ENCODE measurements at regions not wholly inside any gene's neighbourhood (a gene's known extent, or its start where the extent isn't known, plus 50 kb on each side); places are given as distances from the start of the nearest gene placed in this dataset.
"Not testable (repeated sequence)": the region's sequence is repeated elsewhere in the genome, so short reads cannot be mapped to it uniquely, and the experiment has no call there.

DNA sequence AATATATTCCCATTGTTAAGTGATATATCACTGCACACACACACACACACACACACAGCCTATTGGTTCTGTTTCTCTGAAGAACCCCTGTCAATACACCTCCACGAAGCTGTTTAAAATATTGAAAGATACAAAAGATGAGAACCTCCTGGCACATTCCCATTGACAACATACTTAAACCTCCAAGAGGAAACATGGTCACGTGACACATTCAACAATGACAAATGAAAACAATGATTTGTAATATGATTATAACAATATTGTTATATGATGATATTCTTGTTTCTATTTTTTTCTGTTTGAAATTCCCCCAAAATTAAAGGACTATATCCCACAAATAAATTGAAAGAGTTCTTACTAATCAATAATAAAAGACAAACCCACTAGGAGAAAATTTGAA is 1344.9 kb downstream of the BRD1 start:
- no peak for DNase-seq (ENCODE audit: low spot score)

DNA sequence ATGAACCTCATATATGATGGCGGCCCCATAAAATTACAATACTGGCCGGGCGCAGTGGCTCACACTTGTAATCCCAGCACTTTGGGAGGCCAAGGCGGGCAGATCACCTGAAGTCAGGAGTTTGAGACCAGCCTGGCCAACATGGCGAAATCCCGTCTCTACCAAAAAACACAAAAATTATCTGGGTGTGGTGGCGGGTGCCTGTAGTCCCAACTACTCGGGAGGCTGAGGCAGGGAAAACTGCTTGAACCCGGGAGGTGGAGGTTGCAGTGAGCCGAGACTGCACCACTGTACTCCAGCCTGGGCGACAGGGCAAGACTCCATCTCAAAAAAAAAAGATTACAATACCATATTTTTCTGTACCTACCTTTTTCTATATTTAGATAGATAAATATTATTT is 1345.5 kb downstream of the BRD1 start:
- DNase-seq (ENCODE audit: low spot score): not testable (repeated sequence)

DNA sequence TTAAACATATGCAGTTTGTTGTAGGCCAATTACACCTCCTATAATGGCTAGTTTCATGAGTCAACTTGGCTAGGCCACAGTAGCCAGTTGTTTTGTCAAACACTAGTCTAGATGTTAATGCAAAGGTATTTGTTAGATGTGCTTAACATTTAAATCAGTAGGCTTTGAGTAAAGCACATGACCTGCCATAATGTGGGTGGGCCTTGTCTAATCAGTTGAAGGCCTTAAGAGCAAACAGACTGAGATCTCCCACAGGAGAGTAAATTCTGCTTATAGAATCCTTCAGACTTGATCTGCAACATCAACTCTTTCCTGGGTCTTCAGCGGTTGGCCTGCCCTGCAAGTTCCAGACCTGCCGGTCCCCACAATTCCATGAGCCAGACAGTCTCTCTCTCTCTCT is 1345.9 kb downstream of the BRD1 start:
- no peak for DNase-seq (ENCODE audit: low spot score)

DNA sequence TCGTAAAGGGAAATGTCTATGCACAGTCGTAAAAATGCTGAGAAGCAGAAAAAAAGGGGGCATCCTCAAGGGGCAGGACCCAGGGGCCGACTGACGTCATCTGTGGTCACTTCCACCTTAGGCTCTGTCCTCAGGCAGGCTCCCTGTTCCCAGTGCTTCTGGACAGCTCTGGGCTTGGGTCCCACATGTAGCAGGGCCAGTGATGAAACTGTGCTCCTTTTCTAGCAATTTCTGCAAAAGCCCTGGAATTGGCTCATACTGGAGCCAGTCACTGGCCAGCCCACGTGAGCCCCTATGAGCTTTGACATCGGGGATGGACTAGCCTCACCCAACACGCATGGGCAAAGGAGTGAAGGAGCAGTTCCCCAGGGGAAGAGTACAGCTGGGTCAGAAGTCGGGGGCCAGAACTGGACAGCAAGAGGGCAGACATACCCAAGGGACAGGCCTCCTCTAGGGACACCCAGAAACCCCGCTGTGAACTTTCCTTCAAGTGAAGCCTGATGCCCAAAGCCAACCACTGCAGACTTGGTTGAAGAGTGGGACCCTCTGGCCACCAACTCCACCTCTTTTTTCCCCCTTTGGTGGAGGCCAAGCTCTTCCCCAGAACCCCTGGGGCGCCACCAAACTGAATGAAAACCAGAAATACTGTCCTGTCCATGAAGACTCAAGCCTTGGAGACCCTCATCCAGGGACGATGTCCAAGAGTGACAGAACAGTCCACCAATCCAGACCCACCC is 1349.0 kb downstream of the BRD1 start:
- no peak for DNase-seq (ENCODE audit: low spot score)

DNA sequence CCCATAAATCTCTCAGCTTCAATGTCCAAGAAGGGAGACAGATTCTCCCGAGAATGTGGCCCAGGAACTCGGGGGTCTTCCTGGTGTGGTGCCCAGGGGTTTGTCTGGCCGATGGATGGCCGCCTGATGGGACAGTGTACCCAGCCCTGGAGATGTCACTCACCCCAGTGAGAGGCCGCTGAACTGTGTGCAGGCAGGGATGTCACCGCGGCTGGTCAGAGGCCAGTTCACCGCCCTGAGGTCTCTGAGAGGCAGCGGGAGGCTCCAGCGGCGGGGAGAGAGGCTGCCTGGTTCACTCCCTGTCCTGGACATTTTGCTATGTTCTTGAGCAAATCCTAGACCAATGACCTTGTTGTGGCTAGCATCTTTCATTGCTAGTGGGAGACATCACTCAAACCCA is 1349.5 kb downstream of the BRD1 start:
- no peak for DNase-seq (ENCODE audit: low spot score)

DNA sequence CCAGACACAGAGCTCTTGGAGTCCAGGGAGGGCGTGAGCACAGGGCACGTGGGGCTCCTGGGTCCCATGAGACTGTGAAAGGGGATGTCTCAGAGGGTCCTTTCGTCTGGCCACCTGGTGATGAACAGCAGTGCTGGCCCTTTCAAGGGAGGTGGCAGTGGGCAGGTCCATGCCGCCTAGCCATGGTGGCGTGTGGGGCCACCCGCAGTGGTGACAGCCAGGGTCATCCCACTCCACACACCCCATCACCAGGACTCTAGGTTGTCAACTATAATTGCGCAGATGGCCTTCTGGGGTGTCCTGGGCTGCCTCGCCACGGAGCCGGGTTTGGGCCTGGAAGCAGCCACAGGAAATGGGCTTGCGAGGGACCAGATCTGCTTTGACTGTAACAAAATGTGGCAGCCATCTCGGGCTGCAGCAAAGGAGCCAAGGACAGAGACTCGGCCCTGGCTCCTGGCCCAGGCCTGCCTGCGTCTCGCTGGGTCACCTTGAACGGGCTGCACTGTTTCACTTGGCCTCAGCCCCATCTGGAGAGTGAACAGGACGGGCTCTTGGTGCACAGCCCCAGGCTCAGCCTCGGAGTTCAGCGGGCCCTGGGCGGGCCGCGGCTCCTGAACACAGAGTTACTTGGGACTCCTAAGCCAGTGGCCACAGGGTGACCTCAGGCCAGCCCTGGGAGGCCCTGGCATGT is 1350.5 kb downstream of the BRD1 start:
- no peak for DNase-seq (ENCODE audit: low spot score)

DNA sequence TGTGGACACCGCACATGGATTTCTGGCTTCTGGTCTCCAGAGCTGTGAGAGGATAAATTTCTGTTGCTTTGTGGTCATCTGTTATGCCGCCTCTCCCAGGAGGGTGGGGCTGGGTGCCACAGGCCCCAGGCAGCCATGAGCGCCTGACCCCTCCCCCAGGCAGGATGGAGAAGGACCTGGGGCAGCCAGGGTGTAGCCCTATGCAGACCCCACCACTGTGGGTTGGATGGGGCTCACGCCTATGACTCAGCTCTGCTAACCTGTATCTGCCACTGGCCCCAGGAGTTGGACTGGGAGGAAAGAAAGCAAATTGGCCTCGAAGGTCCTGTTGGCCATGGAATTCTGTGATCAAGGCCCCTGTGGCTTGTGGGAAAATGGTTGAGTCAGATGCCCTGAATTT is 1351.1 kb downstream of the BRD1 start:
- no peak for DNase-seq (ENCODE audit: low spot score)

DNA sequence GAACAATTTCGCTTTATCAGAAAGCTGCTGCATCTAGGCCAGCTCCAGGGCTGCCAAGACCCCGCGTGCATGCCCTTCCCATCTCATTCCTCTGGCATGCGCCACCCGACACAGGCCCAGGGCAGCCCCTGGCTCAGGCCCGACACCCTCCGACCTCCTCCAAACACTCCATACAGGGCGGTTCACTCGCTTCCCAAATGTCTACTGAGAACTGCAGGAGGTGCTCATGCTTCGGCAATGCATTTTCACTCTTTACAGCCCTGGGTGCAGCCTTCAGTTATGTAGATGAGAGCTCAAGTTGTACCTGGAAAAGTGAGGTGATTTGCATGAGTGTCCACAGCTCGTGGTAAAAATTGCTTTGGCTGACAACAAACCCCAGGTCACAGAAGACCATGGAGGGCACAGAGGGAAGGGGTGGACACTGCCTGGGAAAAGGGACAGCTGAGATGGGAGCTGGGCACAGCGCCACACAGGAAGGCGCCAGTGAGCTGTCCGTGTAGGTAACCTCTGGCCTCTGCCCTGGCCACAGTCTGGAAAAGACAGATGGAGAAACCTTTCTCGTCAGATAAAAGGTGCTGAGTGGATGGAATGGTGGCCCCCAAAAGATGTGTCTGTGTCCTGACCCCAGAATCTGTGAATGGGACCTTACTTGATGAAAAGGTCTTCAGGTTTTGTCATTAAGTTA is 1351.9 kb downstream of the BRD1 start:
- DNase-seq (ENCODE audit: low spot score): no peak

DNA sequence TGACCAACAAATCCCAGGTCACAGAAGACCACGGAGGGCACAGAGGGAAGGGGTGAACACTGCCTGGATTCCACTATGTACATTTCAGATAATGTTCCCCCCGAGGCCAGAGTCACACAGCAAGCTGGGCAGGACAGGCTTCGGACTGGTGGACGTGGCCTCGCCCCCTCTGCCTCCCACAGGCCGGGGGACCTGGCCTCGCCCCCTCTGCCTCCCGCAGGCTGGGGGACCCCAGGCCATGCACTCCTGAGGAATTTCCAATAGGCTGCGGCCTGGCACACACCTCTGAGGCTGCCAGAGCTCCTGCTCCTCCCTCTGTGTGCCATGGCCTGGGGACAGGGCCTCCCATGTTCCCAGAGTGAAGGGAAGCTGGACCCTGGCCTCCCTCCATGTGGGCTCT is 1352.8 kb downstream of the BRD1 start:
- no peak for DNase-seq (ENCODE audit: low spot score)

DNA sequence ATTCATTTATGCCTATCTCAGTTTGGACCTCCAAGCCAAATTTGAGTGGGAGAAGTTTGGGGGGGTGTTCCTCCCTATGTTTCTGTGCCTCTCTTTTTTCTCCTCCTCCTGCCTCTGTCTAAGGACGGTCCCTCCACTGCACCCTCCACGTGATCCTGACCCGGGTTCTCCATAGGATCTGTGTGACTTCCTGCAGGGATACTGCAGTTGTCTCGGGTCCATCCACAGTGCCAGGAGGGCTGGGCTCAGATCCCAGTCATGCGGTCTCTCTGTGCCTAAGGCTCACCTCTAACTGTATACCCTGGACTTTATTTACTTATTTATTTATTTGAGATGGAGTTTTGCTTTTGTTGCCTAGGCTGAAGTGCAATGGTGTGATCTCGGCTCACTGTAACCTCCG is 1354.5 kb downstream of the BRD1 start:
- no peak for DNase-seq (ENCODE audit: low spot score)

DNA sequence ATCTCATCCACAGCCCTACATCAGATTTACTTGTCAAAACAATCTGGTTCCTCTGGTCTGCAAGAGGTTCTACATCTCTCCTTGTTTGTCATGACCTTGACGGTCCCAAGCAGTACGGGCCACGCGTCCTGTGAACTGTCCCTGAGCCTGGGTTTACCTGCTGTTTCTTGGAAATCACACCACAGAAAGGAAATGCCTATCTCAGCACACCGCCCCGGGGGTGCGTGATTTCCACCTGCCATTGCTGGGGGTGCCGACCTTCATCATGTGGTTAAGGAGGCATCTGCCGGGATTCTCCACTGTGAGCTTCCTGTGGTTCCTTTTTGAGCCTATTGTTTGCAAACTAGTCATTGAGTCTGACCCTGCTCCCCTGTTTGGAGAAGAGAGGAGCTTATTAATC is 1363.4 kb downstream of the BRD1 start:
- no peak for DNase-seq (ENCODE audit: low spot score)

DNA sequence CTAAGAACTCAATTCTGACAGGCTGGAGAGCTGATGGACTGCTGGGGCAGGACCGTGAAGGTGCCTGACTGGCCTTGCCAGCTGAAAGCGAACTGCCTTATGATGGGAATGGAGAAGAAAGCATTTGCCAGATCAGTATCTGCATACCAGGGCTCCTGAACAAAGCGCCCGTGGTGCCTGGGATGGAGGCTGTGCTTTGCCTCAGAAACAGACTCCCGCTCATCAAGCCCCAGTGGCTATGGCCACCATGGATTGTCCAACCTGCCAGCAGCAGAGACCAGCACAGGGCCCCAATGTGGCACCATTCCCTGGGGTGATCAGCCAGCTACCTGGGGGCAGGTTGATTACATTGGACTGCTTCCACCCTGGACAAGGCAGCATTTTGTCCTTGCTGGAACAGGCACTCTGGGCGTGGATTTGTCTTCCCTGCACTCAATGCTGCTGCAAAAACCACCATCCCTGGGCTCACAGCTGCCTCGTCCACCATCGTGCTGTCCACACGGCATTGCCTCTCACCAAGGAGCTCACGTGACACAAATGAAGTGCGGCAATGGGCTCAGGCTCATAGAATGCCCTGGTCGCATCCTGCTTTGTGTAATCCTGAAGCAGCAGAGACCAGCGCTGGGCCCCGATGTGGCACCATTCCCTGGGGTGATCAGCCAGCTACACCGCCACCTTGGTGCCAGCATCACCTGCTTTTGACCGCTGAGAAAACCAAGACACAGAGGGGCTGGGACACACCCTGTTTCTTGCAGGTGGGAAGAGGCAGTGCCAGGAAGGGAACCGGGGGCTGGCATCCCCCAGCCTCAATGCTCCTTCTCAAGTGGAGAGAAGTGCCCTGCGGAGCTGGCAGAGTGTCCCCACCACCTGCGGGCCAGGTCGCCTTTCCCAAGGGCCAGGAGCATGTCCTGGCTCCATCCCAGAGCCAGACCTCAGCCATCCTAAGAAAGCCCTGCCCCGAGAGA is 1367.5 kb downstream of the BRD1 start:
- no peak for DNase-seq (ENCODE audit: low spot score)

DNA sequence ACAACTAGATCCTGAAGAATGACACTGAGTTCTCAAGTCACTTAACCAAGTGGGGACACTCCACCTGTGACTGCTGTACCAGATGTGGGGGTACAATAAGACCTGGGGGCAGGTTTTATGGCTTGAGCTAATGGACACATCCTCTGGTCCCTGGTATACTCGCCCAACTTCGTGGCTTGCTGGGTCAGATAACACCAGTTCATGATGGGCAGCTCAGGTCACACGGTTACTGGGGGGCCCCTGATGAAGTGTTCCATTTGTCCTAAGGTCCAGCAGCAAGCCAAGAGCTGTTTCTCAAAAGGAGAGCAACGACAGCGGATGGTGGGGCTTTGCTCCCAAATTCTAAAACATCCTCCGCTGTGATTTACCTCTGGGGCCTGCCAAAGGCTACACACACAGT is 1368.4 kb downstream of the BRD1 start:
- DNase-seq (ENCODE audit: low spot score): no peak

DNA sequence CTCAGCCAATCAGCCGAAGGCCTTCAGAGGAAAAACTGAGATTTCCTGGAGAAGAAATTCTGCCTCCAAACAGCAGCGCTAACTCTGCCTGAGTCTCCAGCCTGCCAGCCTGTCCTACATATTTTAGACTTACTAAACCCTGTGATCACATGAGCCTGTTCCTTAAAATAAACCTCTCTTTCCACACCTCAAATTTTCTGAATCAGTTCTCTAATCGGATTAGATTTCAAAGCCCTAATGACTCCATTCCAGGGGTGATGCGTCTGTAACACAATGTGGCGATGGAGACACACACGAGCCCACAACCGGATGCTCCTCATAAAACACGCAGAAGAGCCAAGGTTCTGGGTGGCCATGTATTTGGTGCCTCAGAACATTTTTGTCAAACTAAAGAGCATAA is 1371.2 kb downstream of the BRD1 start:
- DNase-seq (ENCODE audit: low spot score): no peak

DNA sequence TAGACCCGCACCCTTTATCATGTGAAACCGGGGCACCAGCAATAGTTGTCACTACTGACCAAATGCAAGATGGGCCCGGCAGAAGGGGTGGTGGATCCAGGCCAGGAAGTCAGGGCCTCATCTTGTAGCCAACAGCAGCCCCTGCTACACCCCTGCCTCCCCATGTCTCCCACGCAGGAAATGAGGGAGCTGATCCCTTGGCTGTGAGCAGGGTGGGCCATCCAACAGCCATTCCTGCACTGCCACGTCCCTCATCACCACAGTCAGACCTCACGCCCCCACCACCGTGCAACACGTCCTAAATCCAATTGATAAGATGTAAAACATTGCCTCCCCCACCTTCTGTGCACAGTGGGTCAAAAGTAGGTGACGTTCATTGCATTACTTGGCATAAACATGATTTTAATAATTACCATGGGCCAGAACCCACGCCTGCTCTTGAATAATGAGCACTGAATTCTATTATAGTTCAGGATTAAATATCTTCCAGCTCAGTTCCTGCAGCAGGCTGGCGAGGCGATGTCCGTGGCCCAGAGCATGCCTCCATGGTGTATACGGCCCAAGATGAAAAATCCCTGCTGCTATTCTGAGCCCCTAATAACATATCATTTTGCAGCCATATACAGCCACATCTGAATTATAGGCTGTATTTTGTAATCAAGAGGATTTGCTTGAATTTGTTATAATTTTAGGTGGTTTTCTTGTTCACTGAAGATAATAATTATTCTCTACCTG is 1373.8 kb downstream of the BRD1 start:
- DNase-seq (ENCODE audit: low spot score): no peak

DNA sequence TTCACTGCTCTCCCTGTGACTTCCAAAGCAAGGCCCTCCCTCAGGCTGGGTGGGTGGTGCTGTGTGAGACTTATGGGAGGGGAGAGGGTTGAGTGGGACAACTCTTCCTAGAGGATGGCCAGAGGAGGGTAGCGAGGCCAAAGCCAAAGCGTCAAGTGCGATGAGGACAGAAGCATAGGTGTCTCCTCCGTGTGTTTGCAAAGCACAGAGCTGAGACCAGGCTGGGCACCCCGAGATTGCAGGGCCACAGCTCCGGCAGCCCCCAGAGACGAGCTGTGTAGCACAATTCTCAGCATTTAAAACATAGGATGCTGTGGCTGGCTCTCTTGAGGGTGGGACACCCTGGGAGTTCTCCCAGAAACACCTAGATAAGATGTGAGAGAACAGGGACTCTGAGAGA is 1374.5 kb downstream of the BRD1 start:
- DNase-seq (ENCODE audit: low spot score): no peak

DNA sequence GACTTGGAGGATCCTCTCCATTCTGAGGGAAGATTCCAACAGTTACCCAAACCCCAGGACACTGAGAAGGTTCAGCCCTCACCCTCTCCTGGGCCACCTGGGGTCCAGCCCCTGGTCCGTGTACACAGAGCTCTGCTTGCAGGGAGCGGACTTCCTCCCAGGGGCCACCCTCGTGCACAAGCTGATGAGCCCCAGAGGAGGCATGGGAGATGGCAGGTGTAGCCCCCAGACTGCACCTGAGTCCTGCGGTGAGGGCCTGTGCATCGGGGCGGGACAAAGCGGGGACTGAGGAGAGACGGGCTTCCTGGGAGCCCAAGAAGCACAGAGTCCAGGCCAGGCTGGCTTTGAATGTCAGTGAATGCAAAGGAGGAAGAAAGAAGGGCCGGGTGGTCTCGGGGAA is 1374.9 kb downstream of the BRD1 start:
- DNase-seq (ENCODE audit: low spot score): no peak

DNA sequence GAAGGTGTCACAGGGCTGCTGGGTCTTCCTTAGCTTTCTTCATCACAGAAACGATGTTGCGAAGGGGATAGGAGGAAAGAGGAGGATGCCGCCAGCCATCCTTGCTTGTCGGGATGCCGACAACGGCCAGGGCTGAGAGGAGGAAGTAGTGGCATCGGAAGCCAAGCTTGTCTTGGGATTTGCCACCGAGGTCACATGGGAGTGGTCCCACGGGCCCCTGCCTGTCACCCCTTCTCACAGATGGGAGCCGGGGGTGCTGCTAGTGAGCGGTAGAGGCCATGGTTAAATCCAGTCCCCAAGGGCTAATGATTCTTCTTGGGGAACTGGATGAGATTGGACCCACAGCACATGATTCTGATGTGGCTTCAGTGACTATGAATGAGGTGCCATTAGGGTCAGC is 1375.8 kb downstream of the BRD1 start:
- DNase-seq (ENCODE audit: low spot score): no peak

DNA sequence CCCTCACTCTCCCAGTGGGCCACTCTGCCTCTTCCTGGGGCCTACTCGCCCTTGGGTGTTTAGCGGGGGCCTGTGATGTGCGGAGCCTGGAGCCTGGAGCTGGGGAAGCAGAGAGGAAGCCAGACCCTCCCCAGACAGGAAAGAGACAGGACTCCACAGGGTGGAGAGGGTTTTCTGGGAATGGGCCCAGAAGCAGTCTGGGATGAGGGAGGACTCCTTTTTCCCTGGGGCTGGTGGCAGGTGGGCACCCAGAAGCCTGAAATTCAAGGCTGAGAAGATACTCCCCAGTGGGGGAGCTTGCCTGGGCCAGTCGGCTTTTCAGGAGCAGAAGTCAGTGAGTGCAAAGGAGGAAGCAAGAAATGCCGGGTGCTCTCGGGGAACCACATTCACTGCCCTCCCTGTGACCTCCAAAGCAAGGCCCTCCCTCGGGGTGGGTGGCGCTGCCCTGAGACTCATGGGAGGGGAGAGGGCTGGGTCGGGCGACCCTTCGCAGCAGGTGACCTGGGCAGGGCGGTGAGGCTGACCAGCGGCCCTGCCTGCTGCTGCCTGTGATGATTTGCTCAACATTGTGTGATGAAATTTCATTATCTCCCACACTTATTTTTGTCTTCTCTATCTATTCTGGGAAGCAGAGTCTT is 1377.4 kb downstream of the BRD1 start:
- no peak for DNase-seq (ENCODE audit: low spot score)

DNA sequence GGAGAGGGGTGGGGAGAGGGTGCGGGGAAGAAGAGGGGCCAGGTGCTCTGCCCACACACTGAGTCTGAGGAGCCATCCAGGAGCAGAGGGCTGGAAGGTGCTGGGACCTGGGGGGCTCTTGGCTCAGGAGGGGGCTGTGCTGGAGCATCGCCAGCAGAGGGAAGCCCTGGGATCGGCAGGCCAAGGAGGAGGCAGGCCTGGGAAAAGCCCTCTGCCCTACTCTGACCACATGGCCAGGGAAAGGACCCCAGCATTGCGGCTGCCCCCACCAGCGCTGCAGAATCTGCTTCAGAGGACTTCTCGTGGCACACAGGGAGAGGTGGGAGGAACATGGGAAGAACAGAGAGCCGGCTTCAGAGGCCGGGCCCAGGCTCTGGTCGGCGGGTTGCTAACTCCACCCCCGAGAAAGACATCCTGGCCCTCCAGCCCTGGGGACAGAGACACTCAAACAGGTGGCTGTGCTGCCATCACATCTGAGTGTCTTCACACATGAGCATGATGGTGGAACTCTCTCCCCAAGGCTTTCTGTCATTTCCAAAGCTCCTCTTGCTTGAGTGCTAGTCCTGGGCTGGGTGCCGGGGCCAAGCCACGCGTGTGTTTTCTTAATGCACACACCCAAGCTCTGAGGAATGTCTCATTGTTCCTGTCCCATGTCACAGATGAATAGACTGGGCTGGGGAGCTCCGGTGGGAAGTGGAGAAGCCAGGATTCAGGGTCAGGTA is 1378.0 kb downstream of the BRD1 start:
- no peak for DNase-seq (ENCODE audit: low spot score)

Measured in putamen (tissue), 1 donor.